Upper lobe of left lung (tissue), 6 donors: ENCODE measurements at regions not wholly inside any gene's neighbourhood (a gene's known extent, or its start where the extent isn't known, plus 50 kb on each side); places are given as distances from the start of the nearest gene placed in this dataset.
"Not testable (repeated sequence)": the region's sequence is repeated elsewhere in the genome, so short reads cannot be mapped to it uniquely, and the experiment has no call there.

Experiments
- ATAC-seq, 2 donors: fragments of 200-7000 bp; cut with Tn5 transposase; one replicate each; pipeline ENCODE4 v1.9.1; 2022; ENCODE audit warnings: mild to moderate bottlenecking in 2 of 2, moderate library complexity in 2 of 2; ENCODE audit not compliant: low FRiP score in 2 of 2
- DNase-seq, 2 donors: peaks; one replicate each; pipeline ENCODE4 v3.0.0-alpha.2; 2019 to 2020
- H3K27ac ChIP-seq, 4 donors: fragments of 200-600 bp; sonication (generic); one replicate each; pipeline ENCODE4 v1.5.1; 2016 to 2019
- H3K27me3 ChIP-seq, 4 donors: fragments of 200-600 bp; sonication (generic); one replicate each; pipeline ENCODE4 v1.5.1; 2017 to 2019
- H3K36me3 ChIP-seq, 4 donors: fragments of 200-600 bp; sonication (generic); one replicate each; pipeline ENCODE4 v1.5.1; 2016 to 2019
- H3K4me1 ChIP-seq, 4 donors: fragments of 200-600 bp; sonication (generic); one replicate each; pipeline ENCODE4 v1.5.1; 2018 to 2019
- H3K4me3 ChIP-seq, 4 donors: fragments of 200-600 bp; sonication (generic); one replicate each; pipeline ENCODE4 v1.5.1; 2017 to 2019; ENCODE audit warnings: mild to moderate bottlenecking in 2 of 4, moderate library complexity in 1 of 4
- H3K9me3 ChIP-seq, 4 donors: fragments of 200-600 bp; sonication (generic); one replicate each; pipeline ENCODE4 v1.5.1; 2018 to 2019
- CTCF ChIP-seq, 6 experiments: fragments of 450-650 bp in 4 of 6; fragments of 200-600 bp in 2 of 6; sonication (generic) in 2 of 6; IDR thresholded peaks; one replicate each; pipeline ENCODE4 v1.5.1; 2016 to 2019; ENCODE audit warnings: antibody characterized with exemption in 6 of 6
- EP300 ChIP-seq, 4 donors: sonication (generic); formaldehyde crosslinking; IDR thresholded peaks; one replicate each; pipeline ENCODE4 v1.5.1; 2017; ENCODE audit warnings: antibody characterized with exemption in 4 of 4, control low read depth in 2 of 4
- POLR2A ChIP-seq, 4 donors: fragments of 450-650 bp; IDR thresholded peaks; one replicate each; pipeline ENCODE4 v1.5.1; 2016 to 2017; ENCODE audit warnings: antibody characterized with exemption in 4 of 4, mild to moderate bottlenecking in 2 of 4
- POLR2AphosphoS5 ChIP-seq, 2 donors: sonication (generic); formaldehyde crosslinking; IDR thresholded peaks; one replicate each; pipeline ENCODE4 v1.5.1; 2017; ENCODE audit warnings: antibody characterized with exemption in 2 of 2
- WGBS, 2 donors: methylation state at CpG; one replicate each; pipeline ENCODE4 v1.1.5; 2017 to 2018; 5-methylcytosine and 5-hydroxymethylcytosine counted together
- donor health status: DM: no; HTN: no; CAD: no; lungs with moderate emphysema.
- donor health status: DM: no; HTN: yes; CAD: no; lungs with severe emphysema.

- ATAC-seq, result no peak
Observed at GRCh38 chr6:100300221-100300736, 164.4 kb downstream of the SIM1 start.

GRCh38 chr6:100296810-100297544 lies 167.7 kb downstream of the SIM1 start:
- no peaks in the 10 kb centered on the region for H3K27me3 ChIP-seq
- no peaks in the 10 kb centered on the region for H3K36me3 ChIP-seq
- 47 to 55% methylated on average over 3 of the region's 3 CpGs for WGBS, 2 donors
- no peak overlapping the region for H3K27ac ChIP-seq
- TF ChIP-seq CTCF (IDR thresholded peaks at IDR 0.05) (no peak), EP300 (IDR thresholded peaks at IDR 0.05) (no peak), POLR2AphosphoS5 (IDR thresholded peaks at IDR 0.05) (no peak), POLR2A (IDR thresholded peaks at IDR 0.05) (no peak)
- ATAC-seq (no peak), DNase-seq (no peak)
- no peaks in the 10 kb centered on the region for H3K9me3 ChIP-seq
- no peak overlapping the region for H3K4me3 ChIP-seq
- H3K4me1 ChIP-seq, result no peaks in the 10 kb centered on the region

More at GRCh38 chr6:100300221-100300736, 164.4 kb downstream of the SIM1 start:
- Histone ChIP-seq H3K4me1 (no peaks in the 10 kb centered on the region), H3K9me3 (no peaks in the 10 kb centered on the region), H3K36me3 (no peaks in the 10 kb centered on the region), H3K27me3 (no peaks in the 10 kb centered on the region), H3K27ac (no peak overlapping the region), H3K4me3 (no peak overlapping the region)
- TF ChIP-seq CTCF (IDR thresholded peaks at IDR 0.05) (no peak), EP300 (IDR thresholded peaks at IDR 0.05) (no peak), POLR2A (IDR thresholded peaks at IDR 0.05) (no peak), POLR2AphosphoS5 (IDR thresholded peaks at IDR 0.05) (no peak)
- WGBS, 2 donors, result 91 to 95% methylated on average over 3 of the region's 3 CpGs
- DNase-seq, result no peak

GRCh38 chr6:100295172-100295571 lies 169.5 kb downstream of the SIM1 start:
- DNase-seq, H3K36me3 ChIP-seq, H3K27ac ChIP-seq, ATAC-seq, H3K4me1 ChIP-seq, H3K4me3 ChIP-seq, H3K9me3 ChIP-seq, H3K27me3 ChIP-seq: not testable (repeated sequence)
- 95 to 100% methylated on average over 4 of the region's 4 CpGs for WGBS, 2 donors

DNA sequence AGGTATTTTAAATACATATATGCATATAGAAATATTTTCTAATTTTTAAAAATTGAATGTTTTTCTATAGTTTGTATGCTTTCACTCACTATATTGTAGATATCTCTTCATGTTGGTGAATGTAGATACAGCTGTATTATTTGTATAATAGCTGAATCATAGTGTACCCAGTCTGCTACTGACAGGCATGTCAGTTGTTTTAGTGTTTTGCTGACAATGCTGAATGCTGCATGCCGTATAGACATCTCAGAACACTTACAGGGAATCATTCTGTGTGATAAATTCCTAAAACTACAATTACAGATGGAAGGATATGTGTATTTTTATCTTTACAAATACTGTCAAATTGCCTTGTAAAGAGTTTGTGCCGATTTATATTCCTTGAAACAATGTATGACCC lies 175.4 kb downstream of the SIM1 start:
- Histone ChIP-seq H3K4me3 (no peak overlapping the region), H3K9me3 (no peaks in the 10 kb centered on the region), H3K27me3 (no peaks in the 10 kb centered on the region), H3K27ac (no peak overlapping the region), H3K36me3 (no peaks in the 10 kb centered on the region), H3K4me1 (no peaks in the 10 kb centered on the region)
- DNase-seq (no peak), ATAC-seq (no peak)
- TF ChIP-seq EP300 (IDR thresholded peaks at IDR 0.05), result no peak
- no peak for TF ChIP-seq CTCF (IDR thresholded peaks at IDR 0.05)
- no peak for TF ChIP-seq POLR2AphosphoS5 (IDR thresholded peaks at IDR 0.05)
- TF ChIP-seq POLR2A (IDR thresholded peaks at IDR 0.05), result no peak
- WGBS, 2 donors, result 76 to 80% methylated on average over 2 of the region's 2 CpGs

DNA sequence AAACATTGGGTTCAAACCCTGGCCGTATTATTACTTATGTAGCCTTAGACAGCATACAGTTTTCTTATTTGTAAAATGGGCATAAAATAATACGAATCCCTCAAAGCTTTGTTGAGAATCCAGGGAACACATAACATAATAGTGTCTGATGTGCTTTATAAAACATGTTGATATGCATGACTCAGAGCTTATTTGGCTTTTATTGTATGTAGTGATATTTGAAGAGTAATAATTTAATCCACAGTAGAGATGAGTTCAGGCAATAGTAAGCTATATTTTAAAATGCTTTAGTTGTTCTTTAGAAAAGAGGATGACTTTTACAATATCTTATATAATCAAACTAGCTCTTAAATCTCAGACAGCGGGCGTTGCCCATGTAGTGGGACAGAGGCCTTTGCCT lies 176.4 kb downstream of the SIM1 start:
- no peaks in the 10 kb centered on the region for H3K36me3 ChIP-seq
- 88 to 94% methylated on average over 4 of the region's 4 CpGs for WGBS, 2 donors
- H3K27me3 ChIP-seq, result no peaks in the 10 kb centered on the region
- H3K27ac ChIP-seq, result no peak overlapping the region
- no peaks in the 10 kb centered on the region for H3K9me3 ChIP-seq
- H3K4me1 ChIP-seq, result no peaks in the 10 kb centered on the region
- ATAC-seq (no peak), DNase-seq (no peak)
- H3K4me3 ChIP-seq, result no peak overlapping the region
- no peak for TF ChIP-seq POLR2A (IDR thresholded peaks at IDR 0.05)
- no peak for TF ChIP-seq POLR2AphosphoS5 (IDR thresholded peaks at IDR 0.05)
- no peak for TF ChIP-seq CTCF (IDR thresholded peaks at IDR 0.05)
- no peak for TF ChIP-seq EP300 (IDR thresholded peaks at IDR 0.05)
